ENCODE measurements at regions not wholly inside any gene's neighbourhood (a gene's known extent, or its start where the extent isn't known, plus 50 kb on each side); places are given as distances from the start of the nearest gene placed in this dataset.
"Not testable (repeated sequence)": the region's sequence is repeated elsewhere in the genome, so short reads cannot be mapped to it uniquely, and the experiment has no call there.

DNA sequence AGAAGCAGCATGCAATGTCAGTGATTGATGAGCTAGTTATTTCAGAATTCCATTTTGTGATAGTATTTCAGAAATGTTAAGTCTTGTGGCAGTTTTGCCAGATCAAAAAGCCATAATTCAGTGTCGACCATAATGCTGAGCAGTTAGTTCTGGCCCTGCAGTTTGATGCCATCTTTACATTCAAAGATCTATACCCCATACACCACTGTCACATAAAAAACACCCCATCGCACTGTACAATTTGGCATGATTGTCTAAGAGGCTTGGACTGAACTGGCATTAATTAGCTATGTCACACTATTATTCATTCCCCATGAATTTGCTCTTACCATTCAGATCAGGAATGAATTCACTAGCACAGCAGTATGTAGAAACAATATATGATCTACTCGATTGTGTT lies 127.7 kb upstream of the EPHA3 start:
- DNase-seq, result no peak

DNA sequence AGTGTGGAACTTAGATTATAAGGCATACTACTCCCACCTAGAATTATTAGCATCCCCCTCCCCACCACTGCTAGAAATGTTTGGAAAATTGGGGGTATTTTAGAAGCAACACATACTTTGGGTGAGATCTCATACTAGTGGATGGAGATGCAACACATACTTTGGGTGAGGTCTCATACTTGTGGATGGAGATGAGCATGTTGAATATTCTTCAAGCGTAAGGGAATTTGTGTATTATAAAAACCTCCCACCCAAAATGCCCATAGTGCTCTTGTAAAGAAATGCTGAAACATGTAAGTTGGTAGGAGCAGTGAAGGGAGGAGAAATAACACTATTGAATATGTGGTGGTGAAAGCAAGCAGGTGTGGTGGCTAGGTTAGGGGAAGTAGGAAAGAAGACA lies 124.0 kb upstream of the EPHA3 start:
- DNase-seq, result no peak

DNA sequence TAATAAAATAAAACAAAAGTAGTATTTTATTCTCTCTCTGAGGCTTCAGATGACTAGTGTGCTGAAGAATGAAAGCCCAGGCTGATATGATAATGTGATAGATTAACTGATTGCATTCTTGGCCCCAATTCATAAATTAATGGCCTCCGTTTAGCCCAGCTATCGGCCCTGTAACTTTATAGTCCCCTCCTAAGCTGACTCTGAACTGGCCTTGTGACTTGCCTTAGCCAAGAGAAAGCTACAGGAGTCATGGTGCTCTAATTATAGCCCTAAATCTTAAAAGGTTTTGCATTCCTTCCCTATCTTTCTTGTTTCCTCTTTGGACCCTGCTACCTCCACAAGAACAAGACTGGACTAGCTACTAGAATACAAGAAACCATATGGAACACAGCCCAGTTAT lies 123.2 kb upstream of the EPHA3 start:
- DNase-seq, result no peak

DNA sequence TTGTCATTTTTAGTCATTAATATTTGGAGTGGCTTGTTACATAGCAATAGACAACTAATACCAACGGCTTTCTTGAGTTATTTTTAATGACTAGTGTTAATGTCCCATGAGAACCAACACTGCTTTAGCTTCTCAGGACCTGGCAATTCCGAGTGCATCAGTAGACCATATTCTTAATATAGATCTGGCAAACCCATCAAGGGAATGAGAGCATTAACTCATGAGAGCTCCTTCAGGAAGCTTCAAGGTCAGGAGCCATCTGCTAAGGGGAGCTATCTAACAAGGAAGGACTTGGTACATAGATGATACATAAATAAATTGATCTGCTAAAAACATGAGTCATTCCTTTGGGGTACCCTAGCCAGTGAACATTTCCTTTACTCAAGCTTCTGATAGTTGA lies 122.6 kb upstream of the EPHA3 start:
- DNase-seq, result no peak

DNA sequence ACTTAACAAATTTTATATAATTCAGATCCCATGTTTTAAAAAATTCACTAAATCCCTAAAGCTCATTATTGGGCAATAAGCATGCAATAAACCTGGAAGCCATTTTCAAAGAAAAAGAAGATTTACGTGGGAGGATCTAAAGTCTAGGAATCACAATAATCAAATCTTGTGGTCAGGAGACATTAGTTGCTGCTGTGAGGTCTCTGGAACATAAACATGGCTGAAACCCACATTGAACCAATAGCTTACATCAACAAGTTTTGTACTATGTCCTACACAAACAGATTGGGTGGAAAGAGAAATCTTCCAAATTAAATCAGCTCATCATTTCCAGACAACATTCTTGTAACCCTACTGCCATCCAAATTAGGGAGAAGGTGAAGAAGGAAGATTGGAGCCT lies 121.9 kb upstream of the EPHA3 start:
- DNase-seq, result no peak

DNA sequence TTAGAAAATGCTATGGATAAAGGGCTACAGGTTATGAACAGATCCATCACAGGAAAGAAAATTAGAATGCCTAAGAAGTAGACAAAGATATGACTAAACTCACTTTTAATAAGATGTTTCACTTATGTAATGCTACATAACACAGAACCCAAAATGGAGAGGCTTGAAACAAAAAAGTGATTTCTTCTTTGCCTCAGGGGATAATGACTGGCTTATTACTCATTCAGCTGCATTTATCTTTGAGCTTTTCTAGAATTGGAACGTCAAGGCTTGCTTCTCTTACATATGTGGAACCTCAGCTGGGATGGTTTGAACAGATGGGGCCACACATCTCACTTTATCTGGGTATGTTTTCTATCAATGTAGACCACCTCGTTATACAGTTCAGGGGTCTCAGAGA lies 120.6 kb upstream of the EPHA3 start:
- no peak for DNase-seq

DNA sequence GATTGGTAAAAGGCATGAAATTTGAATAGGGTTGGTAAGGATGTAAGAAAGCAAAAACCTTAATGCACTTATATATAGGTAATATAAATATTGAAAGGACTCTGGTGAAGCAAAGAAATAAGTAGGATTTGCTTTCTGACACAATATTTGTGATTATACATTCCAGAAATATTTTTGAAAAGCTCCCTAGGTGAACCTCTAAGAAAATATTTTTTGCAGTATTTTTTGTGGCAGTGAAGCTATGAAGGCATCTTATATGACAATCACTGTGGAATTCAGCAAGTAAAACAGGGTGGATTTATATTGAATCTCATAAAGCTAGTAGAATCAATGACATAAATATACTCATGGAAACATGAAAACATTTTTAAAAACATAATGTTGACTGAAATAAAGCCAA lies 119.6 kb upstream of the EPHA3 start:
- DNase-seq, result no peak

DNA sequence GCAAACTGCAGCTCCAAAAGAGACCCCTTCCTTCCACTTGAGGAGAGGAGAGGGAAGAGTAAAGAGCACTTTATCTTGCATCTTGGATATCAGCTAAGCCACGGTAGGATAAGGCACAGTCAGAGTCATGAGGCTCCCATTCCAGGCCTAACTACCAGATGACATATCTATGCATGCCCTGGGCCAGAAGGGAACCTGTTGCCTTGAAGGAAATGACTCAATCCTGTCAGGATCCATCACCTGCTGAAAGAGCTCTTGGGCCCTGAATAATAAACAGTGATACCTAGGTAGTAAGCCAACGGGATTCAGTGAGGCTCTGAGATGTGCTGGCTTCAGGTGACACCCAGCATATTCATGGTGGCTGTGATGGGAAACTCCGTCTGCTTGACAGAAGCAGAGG lies 118.5 kb upstream of the EPHA3 start:
- DNase-seq, result no peak

DNA sequence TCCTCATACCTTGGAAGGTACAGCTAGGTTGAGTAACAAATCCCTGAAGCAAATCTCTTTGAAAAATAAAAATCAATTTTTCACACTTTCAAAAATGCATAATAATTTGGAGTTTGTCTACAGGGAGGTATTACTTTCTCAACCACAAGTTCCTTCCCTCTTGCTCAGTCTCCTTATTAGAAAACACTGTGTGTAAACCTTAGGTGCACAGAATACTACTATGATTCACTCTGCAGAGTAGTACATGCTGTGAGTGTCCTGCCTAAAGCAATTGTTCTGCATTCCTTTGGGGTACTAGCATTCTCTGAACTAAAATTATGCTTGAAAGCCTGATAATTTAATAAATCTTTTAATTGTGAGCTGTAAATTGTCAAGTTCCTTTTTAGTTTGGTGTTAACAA lies 115.9 kb upstream of the EPHA3 start:
- DNase-seq, result no peak

DNA sequence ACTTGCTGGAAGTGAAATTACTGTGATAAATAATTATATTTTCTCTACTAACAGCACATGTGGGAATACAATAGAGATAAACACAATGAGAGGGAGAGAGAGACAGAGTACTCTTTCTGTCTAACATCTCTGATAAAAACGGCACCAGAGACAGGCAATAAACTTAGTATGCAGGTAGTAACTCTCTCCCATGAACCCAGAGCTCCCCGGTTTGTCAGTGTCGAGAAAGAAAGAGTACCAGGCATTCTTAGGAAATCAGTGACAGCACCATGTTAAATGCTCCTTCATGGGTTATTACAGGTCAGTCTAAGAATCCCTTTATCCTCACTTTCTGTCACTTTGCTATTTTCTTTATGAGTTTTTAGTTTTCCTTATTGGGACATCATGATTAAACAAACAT lies 110.7 kb upstream of the EPHA3 start:
- DNase-seq, result no peak

DNA sequence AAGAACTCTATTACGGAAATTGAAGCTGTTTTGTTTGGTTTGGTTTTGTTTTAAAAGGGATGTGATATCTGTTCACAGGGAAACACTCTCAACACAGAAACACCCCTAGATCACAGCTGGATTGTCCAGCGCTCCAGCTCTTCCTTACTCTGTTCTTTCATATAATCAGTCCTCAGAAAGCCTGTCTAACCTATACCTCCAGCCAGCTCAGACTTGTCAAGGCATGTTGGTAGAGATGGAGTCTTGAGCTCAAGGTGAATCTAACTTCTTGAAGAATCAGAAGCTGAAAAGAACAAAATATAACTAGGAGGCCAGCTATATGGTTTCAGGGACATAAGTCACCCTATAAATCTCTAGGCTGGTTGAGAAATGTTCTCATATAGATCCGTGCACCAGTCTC lies 110.2 kb upstream of the EPHA3 start:
- no peak for DNase-seq

DNA sequence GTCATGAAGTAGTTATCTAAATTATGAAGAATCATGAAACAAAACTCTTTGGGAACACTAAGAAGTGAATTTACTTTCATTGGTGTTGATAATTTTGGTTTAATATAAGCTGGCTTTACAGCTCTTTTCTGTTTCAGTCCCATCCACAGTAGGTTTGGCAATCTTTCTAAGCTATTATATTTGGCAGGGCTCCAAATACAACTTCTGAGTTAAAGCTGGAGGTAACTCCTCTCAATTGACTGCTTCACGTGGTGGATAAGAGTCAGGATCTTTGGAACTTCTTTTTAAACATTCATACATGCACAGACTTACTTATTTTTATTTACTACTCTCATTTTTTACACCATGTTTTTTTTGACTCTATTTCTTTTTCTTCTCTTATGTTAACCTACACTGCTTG lies 106.5 kb upstream of the EPHA3 start:
- no peak for DNase-seq

DNA sequence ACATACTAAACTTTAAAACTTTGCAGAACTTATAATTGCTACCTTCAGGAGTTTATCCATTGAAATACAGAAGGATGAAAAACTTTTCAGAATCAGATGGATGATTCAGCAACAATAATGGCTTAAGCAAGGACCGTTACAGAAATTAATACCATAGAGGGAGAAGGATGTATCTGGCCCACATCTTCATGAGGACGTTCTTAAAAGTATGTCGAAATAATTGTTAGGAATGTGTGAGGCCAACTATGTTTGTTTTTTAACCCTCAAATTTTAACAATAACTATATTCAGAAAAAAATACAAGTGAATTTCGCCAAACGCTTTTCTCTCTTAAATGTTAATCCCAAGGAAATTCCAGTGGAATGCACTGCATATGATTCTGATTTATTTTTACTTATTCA lies 105.2 kb upstream of the EPHA3 start:
- no peak for DNase-seq

DNA sequence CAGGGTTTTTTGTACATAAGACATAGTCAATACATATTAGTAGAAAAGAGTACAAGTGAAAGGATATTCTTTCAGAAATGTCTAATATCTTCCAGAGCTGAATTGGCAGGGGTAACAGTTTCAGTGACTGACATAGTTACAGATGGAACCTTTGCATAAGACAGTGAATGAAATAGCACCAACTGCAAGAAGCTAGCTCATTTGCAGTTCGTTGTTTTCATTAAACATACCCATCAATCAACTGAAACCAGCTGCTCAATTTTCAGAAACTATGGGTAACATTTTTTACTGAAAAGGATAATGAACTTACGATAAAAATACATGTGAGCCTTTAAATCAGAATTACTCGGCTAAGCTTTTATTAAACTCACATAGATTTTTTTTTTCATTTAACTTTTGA lies 93.9 kb upstream of the EPHA3 start:
- DNase-seq, result no peak

DNA sequence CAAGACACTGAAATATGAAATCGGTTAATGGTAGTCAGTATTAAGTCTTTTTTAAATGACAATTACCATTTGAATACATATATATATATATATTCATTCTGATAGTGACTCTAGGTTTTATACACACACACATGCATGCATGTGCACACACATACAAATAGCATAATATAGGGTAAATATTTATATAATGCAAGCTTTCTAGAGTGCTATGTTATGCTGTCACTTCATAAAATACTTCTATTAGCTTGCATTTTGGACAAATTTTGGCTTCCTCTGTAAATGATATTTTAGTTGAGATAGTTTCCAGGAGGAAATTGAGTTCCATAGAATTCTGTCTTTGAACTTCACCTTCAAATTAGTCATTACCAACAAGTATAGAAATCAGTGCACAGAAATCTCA lies 89.9 kb upstream of the EPHA3 start:
- no peak for DNase-seq

DNA sequence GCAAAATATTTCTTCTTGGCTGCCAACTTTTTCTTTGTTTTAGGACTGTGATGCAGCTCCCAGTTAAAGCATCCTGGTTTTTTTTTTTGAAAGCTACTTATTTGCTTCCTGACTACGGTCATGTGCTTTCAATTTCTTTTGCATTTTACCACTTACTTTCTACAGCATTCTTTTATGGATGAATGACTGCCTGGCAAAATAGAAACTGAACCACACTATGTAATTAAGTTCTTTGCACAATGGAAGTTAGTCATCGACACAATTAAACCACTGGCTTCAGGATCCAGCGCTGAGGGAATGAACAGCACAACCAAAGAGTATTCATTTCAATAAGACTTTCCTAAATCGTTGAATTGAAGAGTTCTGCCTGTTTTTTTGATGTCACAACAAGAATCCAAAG lies 82.2 kb upstream of the EPHA3 start:
- DNase-seq, result no peak

DNA sequence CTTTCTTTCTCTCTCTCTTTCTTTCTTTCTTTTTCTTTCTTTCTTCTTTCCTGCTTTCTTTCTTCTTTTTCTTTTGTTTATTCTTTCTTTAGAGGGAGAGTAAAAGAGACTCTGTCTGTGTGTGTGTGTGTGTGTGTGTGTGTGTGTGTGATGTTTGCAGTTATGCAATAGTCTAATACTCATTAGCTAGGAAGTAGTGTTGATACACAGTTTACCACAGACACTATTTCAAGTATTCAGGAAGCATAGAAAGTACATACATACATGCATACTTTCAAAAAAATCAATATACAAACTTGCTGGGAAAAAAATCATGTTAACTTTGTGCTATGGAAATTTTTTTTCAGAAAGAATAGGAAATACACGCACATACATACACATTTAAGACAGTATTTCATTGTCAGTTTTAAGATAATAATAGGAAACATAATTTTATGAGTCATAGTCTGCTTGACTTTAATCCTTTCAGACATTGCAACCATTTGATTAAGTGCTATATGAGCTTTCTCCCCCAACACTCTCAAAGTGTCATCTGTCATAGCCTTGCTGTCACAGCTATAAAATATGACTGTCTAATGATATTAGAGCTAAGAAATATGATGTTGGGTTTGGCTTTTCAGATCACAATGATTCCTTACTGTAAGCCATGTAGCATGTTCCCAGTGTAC lies 74.9 kb upstream of the EPHA3 start:
- no peak for DNase-seq

DNA sequence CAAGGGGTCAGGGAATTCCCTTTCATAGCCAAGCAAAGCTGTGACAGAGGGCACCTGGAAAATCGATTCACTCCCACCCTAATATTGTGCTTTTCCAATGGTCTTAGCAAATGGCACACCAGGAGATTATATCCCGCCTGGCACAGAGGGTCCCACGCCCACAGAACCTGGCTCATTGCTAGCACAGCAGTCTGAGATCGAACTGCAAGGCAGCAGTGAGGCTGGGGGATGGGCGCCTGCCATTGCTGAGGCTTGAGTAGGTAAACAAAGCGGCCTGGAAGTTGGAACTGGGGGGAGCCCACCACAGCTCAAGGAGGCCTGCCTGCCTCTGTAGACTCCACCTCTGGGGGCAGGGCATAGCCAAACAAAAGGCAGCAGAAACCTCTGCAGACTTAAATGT lies 72.7 kb upstream of the EPHA3 start:
- DNase-seq, result not testable (repeated sequence)

DNA sequence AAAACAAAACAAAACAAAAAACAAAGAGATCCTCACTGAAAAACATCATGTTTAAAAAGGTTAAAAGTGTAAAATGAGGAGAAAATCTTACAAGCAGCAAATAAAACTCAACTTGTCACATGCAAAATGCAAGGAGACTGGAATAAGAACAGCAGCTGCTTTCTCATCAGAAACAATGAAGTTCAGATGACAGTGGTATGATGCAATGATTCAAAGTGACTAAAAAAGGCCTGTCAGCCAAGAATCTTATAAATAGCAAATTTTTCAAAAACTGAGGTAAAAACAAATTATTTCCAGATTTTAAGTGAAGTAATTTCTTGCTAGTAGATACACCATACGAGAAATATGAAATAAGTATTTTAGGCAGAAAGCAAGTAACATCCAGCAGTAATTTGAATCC lies 68.6 kb upstream of the EPHA3 start:
- no peak for DNase-seq

DNA sequence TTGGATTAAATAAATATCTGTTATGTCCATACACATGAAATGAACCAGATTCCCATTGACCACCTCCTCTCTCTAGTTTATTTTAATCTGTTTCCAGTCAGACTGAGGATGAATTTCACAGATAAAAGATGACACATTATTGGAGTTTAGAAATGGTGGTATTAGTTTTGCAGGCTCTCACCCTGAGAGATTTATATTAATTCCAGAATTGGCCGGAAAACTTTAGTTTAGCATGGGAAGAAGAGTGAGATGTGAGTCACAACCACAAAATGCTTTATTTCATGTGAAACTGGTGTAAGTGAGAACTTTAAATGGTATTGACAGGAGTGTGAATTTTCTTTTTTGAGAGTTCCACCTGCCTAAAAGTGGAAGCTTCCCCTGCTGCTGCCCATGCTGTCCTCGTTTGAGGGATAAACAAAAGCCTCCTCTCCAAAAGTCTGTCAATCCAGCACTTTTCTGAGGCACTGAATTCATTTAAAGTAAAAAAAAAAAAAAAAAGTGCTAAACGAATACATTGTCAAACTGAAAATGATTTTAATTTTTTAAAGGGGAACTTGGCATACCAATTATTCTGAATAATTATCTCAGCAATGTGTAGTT lies 65.1 kb upstream of the EPHA3 start:
- DNase-seq, result no peak

DNA sequence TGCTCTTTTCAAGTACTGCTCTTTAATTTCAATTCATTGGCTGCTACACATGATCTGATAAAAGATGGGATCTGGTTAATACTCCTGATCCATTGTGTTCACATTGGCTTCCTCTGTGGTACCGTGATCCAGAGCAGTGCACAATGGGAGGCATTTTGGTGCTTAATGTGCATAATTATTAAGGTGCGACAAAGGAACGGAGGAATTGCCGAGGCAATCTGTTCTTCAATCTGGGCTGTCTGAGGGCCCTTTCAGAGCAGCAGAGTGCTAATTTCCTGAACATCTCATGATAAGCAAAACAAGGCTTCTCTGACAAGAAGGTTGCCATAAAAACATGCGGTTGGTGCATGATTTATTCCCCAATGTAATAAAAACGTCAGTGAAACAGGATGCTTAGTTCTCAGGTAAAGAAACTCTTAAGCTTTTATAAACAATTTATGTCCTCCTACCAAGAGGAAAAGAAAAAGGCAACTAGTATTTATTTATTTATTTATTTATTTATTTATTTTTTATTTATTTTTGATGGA lies 64.0 kb upstream of the EPHA3 start:
- no peak for DNase-seq

DNA sequence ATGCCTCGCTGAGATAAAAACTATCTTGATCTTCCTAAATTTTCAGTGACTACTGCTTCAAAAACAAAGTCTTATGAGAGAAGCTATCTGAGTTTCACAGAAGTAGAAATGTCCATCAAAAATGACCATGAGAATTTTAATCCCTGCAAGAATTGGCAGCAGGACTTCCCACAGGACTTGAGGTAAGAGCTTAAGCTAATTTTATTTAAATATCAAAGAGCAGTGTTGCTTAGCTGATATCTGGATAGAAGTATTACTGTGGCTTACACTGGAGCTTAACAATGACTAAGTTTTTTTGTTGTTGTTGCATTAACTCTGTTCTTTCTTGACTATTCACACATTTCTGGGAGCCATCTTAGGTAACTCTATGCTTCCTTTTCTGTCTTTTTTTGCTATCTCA lies 60.8 kb upstream of the EPHA3 start:
- no peak for DNase-seq

DNA sequence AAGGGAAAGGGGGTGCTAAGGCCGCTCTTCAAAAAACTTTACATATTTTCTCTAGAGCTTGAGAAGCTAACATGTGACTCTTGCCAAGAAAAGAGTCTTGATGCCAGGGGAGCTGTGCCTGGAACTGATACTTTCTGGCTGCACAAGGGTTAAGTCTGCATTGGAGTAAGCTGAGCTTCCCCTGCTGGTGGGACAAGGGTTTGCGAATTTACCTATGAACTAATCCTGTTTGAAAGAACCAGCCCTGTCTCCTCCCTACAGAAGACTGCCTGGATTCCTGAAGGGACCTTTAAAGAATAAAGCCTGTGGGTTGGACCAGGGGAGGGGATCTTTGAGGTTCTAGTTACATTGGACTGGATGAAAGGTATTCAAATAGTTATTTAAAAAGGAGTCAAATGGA lies 58.3 kb upstream of the EPHA3 start:
- DNase-seq, result no peak

DNA sequence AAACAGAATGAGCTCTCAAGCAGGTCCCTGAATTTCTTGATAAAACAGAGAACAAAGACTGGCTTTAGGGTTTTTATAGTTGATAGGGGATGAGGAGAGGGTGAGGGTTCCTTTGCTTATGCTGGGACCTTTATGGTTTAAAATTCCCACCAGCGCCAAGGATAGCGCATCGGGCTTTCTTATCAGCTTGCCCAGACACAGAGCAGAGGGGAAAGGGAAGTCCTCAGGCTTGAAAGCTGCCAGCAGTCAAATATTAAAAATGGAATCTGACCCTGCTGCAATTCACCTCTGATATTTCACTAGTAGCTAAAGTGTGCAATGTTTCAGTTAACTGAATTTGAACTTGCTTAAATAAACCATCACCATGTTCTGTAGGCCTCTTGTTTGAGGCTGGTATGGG lies 55.0 kb upstream of the EPHA3 start:
- DNase-seq, result no peak

DNA sequence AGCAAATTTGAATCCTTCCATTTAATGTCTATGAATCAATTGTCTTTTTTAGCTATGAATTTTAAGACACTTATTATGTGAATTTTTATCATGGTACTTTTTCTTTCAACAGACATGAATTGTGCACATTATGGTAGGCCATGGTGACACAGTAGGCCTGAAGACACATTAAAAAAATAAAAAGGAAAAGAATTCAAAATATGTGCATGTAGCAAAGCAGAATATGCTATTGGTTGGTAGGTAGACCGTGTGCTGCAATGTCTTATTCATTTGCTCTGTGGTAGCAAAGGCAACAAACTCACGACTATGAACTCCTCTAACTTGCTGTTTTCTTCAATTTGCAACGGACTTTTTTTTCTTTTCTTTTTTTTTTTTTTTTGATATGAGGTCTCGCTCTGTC lies 50.0 kb upstream of the EPHA3 start:
- no peak for DNase-seq

Measured in KG1 (cell line).